Erythroblast (primary cell): ENCODE measurements at regions not wholly inside any gene's neighbourhood (a gene's known extent, or its start where the extent isn't known, plus 50 kb on each side); places are given as distances from the start of the nearest gene placed in this dataset.

ENCODE experiments used
- GATA1 ChIP-seq: IDR thresholded peaks from 2 replicates; pipeline ENCODE4 v1.6.1; 2011; ENCODE audit warnings: low read depth, mild to moderate bottlenecking, control low read depth, low read length, moderate library complexity
- POLR2A ChIP-seq: IDR thresholded peaks from 2 replicates; pipeline ENCODE4 v1.6.1; 2011; ENCODE audit warnings: mild to moderate bottlenecking, low read length

GRCh38 chr16:51825779-51826178 is 674.7 kb upstream of the SALL1 start:
- TF ChIP-seq GATA1 (no peak), POLR2A (no peak)
